ENCODE measurements at regions not wholly inside any gene's neighbourhood (a gene's known extent, or its start where the extent isn't known, plus 50 kb on each side); places are given as distances from the start of the nearest gene placed in this dataset.
"Not testable (repeated sequence)": the region's sequence is repeated elsewhere in the genome, so short reads cannot be mapped to it uniquely, and the experiment has no call there.

GRCh38 chr1:149218080-149218988, 115.0 kb upstream of the NBPF9 start:
- WGBS, 2 donors: 91 to 93% methylated on average over 2 of the region's 7 CpGs
- H3K4me3 ChIP-seq (ENCODE audit: low read depth, poor library complexity, severe bottlenecking); DNase-seq (ENCODE audit: low spot score in 2 of 2); intact Hi-C loops (cut with DNase I; ENCODE audit: low total_unique reads): not testable (repeated sequence)

GRCh38 chr1:149219539-149219938, 116.2 kb upstream of the NBPF9 start:
- H3K4me3 ChIP-seq (ENCODE audit: low read depth, poor library complexity, severe bottlenecking); DNase-seq (ENCODE audit: low spot score in 2 of 2); intact Hi-C loops (cut with DNase I; ENCODE audit: low total_unique reads): not testable (repeated sequence)
- no CpG with 5 or more reads among the region's 3 CpGs for WGBS, 2 donors

GRCh38 chr1:149220463-149221074, 117.2 kb upstream of the NBPF9 start:
- WGBS, 2 donors: no CpG with 5 or more reads among the region's 4 CpGs
- H3K4me3 ChIP-seq (ENCODE audit: low read depth, poor library complexity, severe bottlenecking); intact Hi-C loops (cut with DNase I; ENCODE audit: low total_unique reads); DNase-seq (ENCODE audit: low spot score in 2 of 2): not testable (repeated sequence)

GRCh38 chr1:149227933-149228665, 124.7 kb upstream of the NBPF9 start:
- H3K4me3 ChIP-seq (ENCODE audit: low read depth, poor library complexity, severe bottlenecking); intact Hi-C loops (cut with DNase I; ENCODE audit: low total_unique reads); DNase-seq (ENCODE audit: low spot score in 2 of 2): not testable (repeated sequence)
- WGBS, 2 donors: 39 to 60% methylated on average over 2 to 3 of the region's 7 CpGs

GRCh38 chr1:149228672-149229585, 125.6 kb upstream of the NBPF9 start:
- H3K4me3 ChIP-seq (ENCODE audit: low read depth, poor library complexity, severe bottlenecking); DNase-seq (ENCODE audit: low spot score in 2 of 2); intact Hi-C loops (cut with DNase I; ENCODE audit: low total_unique reads): not testable (repeated sequence)
- WGBS, 2 donors: 8 to 22% methylated on average over 1 of the region's 9 CpGs

GRCh38 chr1:149229813-149230212, 126.5 kb upstream of the NBPF9 start:
- intact Hi-C loops (cut with DNase I; ENCODE audit: low total_unique reads); H3K4me3 ChIP-seq (ENCODE audit: low read depth, poor library complexity, severe bottlenecking): not testable (repeated sequence)
- peak in 1 of 2 donors; percentile 35 for DNase-seq (ENCODE audit: low spot score in 2 of 2)
- WGBS, 2 donors: 34 to 36% methylated on average over 3 of the region's 5 CpGs

DNA sequence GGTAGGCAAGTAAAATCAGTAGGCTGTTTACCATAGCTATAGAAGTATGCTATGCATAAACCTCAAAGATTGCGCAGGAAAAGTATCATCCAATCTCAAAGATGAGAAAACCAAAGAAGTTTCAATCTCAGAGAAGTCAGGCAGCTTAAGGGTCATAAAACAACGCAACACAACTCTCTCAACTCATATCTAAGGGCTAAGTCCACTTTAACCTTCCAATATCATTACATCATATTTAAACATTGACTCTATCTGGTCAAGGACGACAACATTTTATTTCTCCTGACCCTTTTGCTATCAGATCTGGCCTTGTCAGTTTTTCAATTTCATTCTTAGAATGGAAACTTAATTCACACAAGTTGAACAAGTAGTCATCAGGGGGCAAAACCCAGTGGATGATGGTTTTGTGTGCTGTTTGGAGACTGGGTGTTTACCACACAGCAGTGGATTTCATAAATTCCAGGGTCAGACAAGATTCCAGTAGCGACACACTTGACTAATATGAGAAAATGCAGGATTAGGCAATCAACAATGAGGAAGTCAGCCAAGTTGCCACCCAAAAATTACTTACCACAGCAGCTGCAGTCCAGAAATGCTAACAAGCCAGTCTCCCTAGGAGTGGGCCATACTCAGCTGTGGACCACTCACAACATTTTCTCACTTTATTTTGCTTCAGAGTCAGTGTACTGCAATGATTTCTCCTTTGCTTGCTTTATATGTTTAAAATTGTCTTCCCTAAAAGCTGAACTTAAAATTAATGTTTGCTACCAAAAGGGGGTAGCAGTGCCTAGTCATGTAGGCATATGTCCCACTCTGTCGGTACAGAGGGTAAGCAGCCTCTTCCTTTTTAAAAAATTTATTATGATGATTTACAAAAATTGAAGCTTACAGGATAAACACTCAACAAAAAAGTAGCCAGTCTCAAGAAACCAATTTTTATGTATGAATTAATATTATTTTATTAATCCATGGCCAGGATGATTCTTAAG, 131.9 kb upstream of the NBPF9 start:
- DNase-seq (ENCODE audit: low spot score in 2 of 2); H3K4me3 ChIP-seq (ENCODE audit: low read depth, poor library complexity, severe bottlenecking); intact Hi-C loops (cut with DNase I; ENCODE audit: low total_unique reads): not testable (repeated sequence)
- WGBS, 2 donors: no CpG with 5 or more reads among the region's 5 CpGs

GRCh38 chr1:149237515-149237914, 134.2 kb upstream of the NBPF9 start:
- DNase-seq (ENCODE audit: low spot score in 2 of 2); intact Hi-C loops (cut with DNase I; ENCODE audit: low total_unique reads); H3K4me3 ChIP-seq (ENCODE audit: low read depth, poor library complexity, severe bottlenecking): not testable (repeated sequence)
- 84 to 85% methylated on average over 2 of the region's 4 CpGs for WGBS, 2 donors

DNA sequence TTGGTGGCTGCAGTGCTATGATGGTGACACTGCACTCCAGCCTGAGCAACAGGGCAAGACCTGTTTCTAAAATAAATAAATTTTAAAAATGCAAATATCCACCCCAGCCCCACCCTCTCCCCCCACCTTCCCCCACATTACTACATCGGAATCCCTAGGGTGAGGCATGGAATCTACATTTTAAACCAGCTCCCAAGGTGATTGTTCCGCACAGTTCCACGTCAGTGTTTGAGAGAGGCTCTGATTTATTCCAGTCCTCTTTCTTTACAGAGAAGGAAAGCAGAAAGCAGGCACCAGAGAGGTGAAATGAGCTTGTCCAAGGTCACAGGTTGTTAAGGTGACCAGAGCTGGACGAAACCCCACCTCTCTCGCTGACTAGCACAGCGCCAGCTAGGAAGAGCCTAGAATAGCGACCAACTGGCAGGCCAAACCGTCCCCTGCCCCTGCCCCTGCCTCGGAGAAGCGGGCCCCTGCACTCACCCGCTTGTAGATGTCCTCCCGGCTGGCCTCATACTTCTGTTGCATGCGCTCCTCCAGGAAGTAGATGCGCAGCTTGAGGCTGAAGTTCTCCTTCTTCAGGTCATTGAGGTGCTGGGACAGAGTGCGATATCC, 136.7 kb upstream of the NBPF9 start:
- DNase-seq (ENCODE audit: low spot score in 2 of 2); intact Hi-C loops (cut with DNase I; ENCODE audit: low total_unique reads); H3K4me3 ChIP-seq (ENCODE audit: low read depth, poor library complexity, severe bottlenecking): not testable (repeated sequence)
- no CpG with 5 or more reads among the region's 15 CpGs for WGBS, 2 donors

- intact Hi-C loops (cut with DNase I; ENCODE audit: low total_unique reads); DNase-seq (ENCODE audit: low spot score in 2 of 2); H3K4me3 ChIP-seq (ENCODE audit: low read depth, poor library complexity, severe bottlenecking): not testable (repeated sequence)
- no CpG with 5 or more reads among the region's 14 CpGs for WGBS, 2 donors
Measured at GRCh38 chr1:149240530-149240929, 137.2 kb upstream of the NBPF9 start.

DNA sequence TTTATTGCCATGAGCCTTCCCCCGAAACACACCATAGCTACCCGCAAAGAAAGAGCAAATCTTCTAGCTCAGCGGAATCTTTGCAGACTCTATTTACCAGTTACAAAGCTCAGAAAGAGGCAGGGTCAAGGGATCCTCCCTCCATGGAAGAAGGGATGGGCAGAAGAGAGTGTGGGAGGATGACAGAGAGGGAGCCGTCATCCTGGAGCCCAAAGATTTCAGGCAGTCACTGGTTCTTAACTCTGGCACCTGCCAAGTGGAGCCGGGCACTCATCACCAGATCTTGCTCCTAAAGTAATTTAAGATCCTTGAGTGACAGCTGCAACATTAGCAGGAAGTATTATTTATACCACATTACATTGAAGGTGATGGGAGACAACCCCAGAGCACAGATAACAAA, 137.9 kb upstream of the NBPF9 start:
- DNase-seq (ENCODE audit: low spot score in 2 of 2); H3K4me3 ChIP-seq (ENCODE audit: low read depth, poor library complexity, severe bottlenecking); intact Hi-C loops (cut with DNase I; ENCODE audit: low total_unique reads): not testable (repeated sequence)
- no CpG with 5 or more reads among the region's 5 CpGs for WGBS, 2 donors

- intact Hi-C loops (cut with DNase I; ENCODE audit: low total_unique reads); DNase-seq (ENCODE audit: low spot score in 2 of 2); H3K4me3 ChIP-seq (ENCODE audit: low read depth, poor library complexity, severe bottlenecking): not testable (repeated sequence)
- WGBS, 2 donors: no CpG with 5 or more reads among the region's 4 CpGs
Measured at GRCh38 chr1:149243572-149243971, 140.2 kb upstream of the NBPF9 start.

DNA sequence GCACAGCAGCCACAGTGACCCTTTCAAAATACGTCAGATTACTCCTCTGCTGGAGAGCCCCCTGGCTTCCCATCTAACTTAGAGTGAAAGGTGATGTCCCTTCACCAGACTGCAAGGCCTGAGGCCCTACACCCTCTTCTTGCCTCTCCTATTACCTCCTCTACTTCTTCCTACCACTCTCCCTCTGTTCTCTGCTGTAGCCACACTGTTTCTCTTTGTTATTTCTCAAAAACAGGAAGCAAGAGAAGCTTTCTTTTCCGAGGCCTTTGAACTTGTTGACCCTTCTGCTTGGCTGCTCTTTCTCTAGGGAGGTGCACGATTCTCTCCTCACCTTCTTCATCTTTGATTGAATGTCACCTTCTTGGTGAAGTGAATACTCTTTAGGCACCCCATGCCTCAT, 141.3 kb upstream of the NBPF9 start:
- DNase-seq (ENCODE audit: low spot score in 2 of 2); intact Hi-C loops (cut with DNase I; ENCODE audit: low total_unique reads); H3K4me3 ChIP-seq (ENCODE audit: low read depth, poor library complexity, severe bottlenecking): not testable (repeated sequence)
- WGBS, 2 donors: 69 to 73% methylated on average over 2 of the region's 3 CpGs

Measured in lower leg skin (tissue), 3 donors.